ENCODE measurements at regions not wholly inside any gene's neighbourhood (a gene's known extent, or its start where the extent isn't known, plus 50 kb on each side); places are given as distances from the start of the nearest gene placed in this dataset.

DNA sequence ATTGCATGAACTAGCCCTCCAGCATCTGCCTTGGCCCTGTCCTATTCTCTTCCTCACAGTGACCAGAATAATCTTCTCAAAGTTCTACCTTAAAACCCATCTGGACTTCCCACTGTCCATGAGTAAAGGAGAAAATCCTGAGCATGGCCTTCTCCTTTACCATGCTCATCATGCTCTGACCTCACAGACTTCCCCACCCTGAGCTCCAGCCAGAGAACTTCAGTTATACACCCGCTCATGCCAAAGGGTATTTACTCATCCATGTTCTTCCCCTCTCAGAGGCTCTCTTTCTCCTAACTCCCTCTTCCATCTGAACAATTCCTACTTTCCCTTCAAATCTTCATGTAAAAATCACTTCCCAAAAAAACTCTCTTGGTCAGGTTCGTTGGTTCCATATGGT is 188.4 kb downstream of the SETD4 start:
- DNase-seq (ENCODE audit: unreplicated experiment) = no peak
- peaks cover 68% of the 10 kb centered on the region for H3K27me3 Mint-ChIP-seq (ENCODE audit: insufficient read depth, unreplicated experiment)
- intact Hi-C loops (cut with micrococcal nuclease) = no loop called here
- H3K4me3 Mint-ChIP-seq (ENCODE audit: unreplicated experiment) = no peak overlapping the region
- H3K9me3 Mint-ChIP-seq (ENCODE audit: unreplicated experiment) = peaks cover 7% of the 10 kb centered on the region
- no peaks in the 10 kb centered on the region for H3K36me3 Mint-ChIP-seq (ENCODE audit: insufficient read depth, unreplicated experiment)
- H3K27ac Mint-ChIP-seq (ENCODE audit: low read depth, unreplicated experiment) = no peak overlapping the region
- TF ChIP-seq CTCF (IDR thresholded peaks at IDR 0.05; ENCODE audit: unreplicated experiment) = no peak
- ChIA-PET POLR2A (no interaction called here), CTCF (no interaction called here)
- BruUV-seq (replicated peaks) = no TSS peak
- no peaks in the 10 kb centered on the region for H3K4me1 Mint-ChIP-seq (ENCODE audit: insufficient read depth, unreplicated experiment)

GRCh38 chr21:35868869-35869223 is 191.5 kb downstream of the SETD4 start:
- intact Hi-C loops (cut with micrococcal nuclease) = no loop called here
- H3K4me3 Mint-ChIP-seq (ENCODE audit: unreplicated experiment) = no peak overlapping the region
- BruUV-seq (replicated peaks) = no TSS peak
- ChIA-PET CTCF (no interaction called here), POLR2A (interaction anchor here (0.7 kb wide), 1 partner anchor 14 kb away, joined by 4 read pairs; no protein-coding TSS in a partner anchor)
- no peaks in the 10 kb centered on the region for H3K36me3 Mint-ChIP-seq (ENCODE audit: insufficient read depth, unreplicated experiment)
- H3K9me3 Mint-ChIP-seq (ENCODE audit: unreplicated experiment) = peaks cover 7% of the 10 kb centered on the region
- no peak for TF ChIP-seq CTCF (IDR thresholded peaks at IDR 0.05; ENCODE audit: unreplicated experiment)
- H3K27ac Mint-ChIP-seq (ENCODE audit: low read depth, unreplicated experiment) = no peak overlapping the region
- H3K27me3 Mint-ChIP-seq (ENCODE audit: insufficient read depth, unreplicated experiment) = peaks cover 45% of the 10 kb centered on the region
- no peaks in the 10 kb centered on the region for H3K4me1 Mint-ChIP-seq (ENCODE audit: insufficient read depth, unreplicated experiment)
- DNase-seq (ENCODE audit: unreplicated experiment) = no peak

- no TSS peak for BruUV-seq (replicated peaks)
- Mint-ChIP-seq H3K36me3 (ENCODE audit: insufficient read depth, unreplicated experiment) (no peaks in the 10 kb centered on the region), H3K4me1 (ENCODE audit: insufficient read depth, unreplicated experiment) (no peaks in the 10 kb centered on the region), H3K4me3 (ENCODE audit: unreplicated experiment) (no peak overlapping the region), H3K27ac (ENCODE audit: low read depth, unreplicated experiment) (no peak overlapping the region), H3K27me3 (ENCODE audit: insufficient read depth, unreplicated experiment) (peaks cover 51% of the 10 kb centered on the region), H3K9me3 (ENCODE audit: unreplicated experiment) (peaks cover 7% of the 10 kb centered on the region)
- DNase-seq (ENCODE audit: unreplicated experiment) = no peak
- ChIA-PET CTCF (no interaction called here), POLR2A (interaction anchor here (0.7 kb wide), 1 partner anchor 13 kb away, joined by 4 read pairs; no protein-coding TSS in a partner anchor)
- no peak for TF ChIP-seq CTCF (IDR thresholded peaks at IDR 0.05; ENCODE audit: unreplicated experiment)
- intact Hi-C loops (cut with micrococcal nuclease) = no loop called here
These were observed 192.1 kb downstream of the SETD4 start for GRCh38 chr21:35868005-35868868.

DNA sequence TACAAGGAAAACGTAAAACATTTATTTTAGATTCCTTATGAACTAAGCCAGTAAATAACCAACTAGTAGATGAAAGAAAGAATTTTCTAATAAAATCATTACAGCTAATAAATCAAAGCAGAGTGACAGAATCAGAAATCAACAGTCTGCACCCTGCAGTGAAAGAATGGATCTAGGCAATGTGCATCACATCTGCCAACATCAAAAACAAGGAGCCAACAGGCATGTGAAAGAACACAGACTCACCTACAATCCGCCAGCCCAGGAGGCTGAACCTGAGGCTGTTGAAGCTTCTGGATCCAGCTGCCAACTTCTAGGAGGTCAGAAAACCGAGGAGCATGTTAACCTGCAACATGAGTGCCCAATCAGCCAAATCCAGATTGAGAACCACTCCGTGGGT is 196.3 kb downstream of the SETD4 start:
- CTCF ChIA-PET = interaction anchor here (1.3 kb wide), 1 partner anchor 25 kb away, joined by 3 read pairs; no protein-coding TSS in a partner anchor
- no peaks in the 10 kb centered on the region for H3K4me1 Mint-ChIP-seq (ENCODE audit: insufficient read depth, unreplicated experiment)
- DNase-seq (ENCODE audit: unreplicated experiment) = no peak

More for the DNA sequence above, 196.3 kb downstream of the SETD4 start:
- no peak overlapping the region for H3K4me3 Mint-ChIP-seq (ENCODE audit: unreplicated experiment)
- intact Hi-C loops (cut with micrococcal nuclease) = no loop called here
- H3K27me3 Mint-ChIP-seq (ENCODE audit: insufficient read depth, unreplicated experiment) = peaks cover 49% of the 10 kb centered on the region
- BruUV-seq (replicated peaks) = no TSS peak
- no peak for TF ChIP-seq CTCF (IDR thresholded peaks at IDR 0.05; ENCODE audit: unreplicated experiment)
- H3K36me3 Mint-ChIP-seq (ENCODE audit: insufficient read depth, unreplicated experiment) = no peaks in the 10 kb centered on the region
- H3K9me3 Mint-ChIP-seq (ENCODE audit: unreplicated experiment) = peaks cover 7% of the 10 kb centered on the region
- no peak overlapping the region for H3K27ac Mint-ChIP-seq (ENCODE audit: low read depth, unreplicated experiment)
- POLR2A ChIA-PET = no interaction called here

All from MCF 10A (cell line).